NCI-H526 (cell line): ENCODE measurements at regions not wholly inside any gene's neighbourhood (a gene's known extent, or its start where the extent isn't known, plus 50 kb on each side); places are given as distances from the start of the nearest gene placed in this dataset.
"Not testable (repeated sequence)": the region's sequence is repeated elsewhere in the genome, so short reads cannot be mapped to it uniquely, and the experiment has no call there.

Source experiments
- DNase-seq, 2 experiments: peaks; one replicate each; lab custom pipeline; 2025; lab: John Stamatoyannopoulos, UW

GRCh38 chr10:14425034-14425433 lies 94.3 kb upstream of the FRMD4A start:
- DNase-seq: no peak

- DNase-seq: no peak
Observed at GRCh38 chr10:14423111-14423744, 92.5 kb upstream of the FRMD4A start.

GRCh38 chr10:14422431-14422830 lies 91.7 kb upstream of the FRMD4A start:
- DNase-seq: no peak

- DNase-seq: no peak
Observed at GRCh38 chr10:14421941-14422340, 91.2 kb upstream of the FRMD4A start.

GRCh38 chr10:14417336-14417735 lies 86.6 kb upstream of the FRMD4A start:
- not testable (repeated sequence) for DNase-seq

- DNase-seq: no peak
Observed at GRCh38 chr10:14416308-14416700, 85.6 kb upstream of the FRMD4A start.

GRCh38 chr10:14415676-14416307 lies 85.1 kb upstream of the FRMD4A start:
- no peak for DNase-seq

- DNase-seq: no peak
Observed at GRCh38 chr10:14414901-14415300, 84.2 kb upstream of the FRMD4A start.

GRCh38 chr10:14413523-14413922 lies 82.8 kb upstream of the FRMD4A start:
- DNase-seq: no peak

GRCh38 chr10:14412624-14413023 lies 81.9 kb upstream of the FRMD4A start:
- no peak for DNase-seq

GRCh38 chr10:14409856-14410458 lies 79.2 kb upstream of the FRMD4A start:
- DNase-seq: no peak

- no peak for DNase-seq
Observed at GRCh38 chr10:14409247-14409646, 78.5 kb upstream of the FRMD4A start.

GRCh38 chr10:14408139-14408538 lies 77.4 kb upstream of the FRMD4A start:
- no peak for DNase-seq

GRCh38 chr10:14407567-14407966 lies 76.8 kb upstream of the FRMD4A start:
- no peak for DNase-seq

- DNase-seq: peak; percentile 12 to 24
Observed at GRCh38 chr10:14405076-14406065, 74.6 kb upstream of the FRMD4A start.

- DNase-seq: no peak
Observed at GRCh38 chr10:14403881-14404623, 73.3 kb upstream of the FRMD4A start.

GRCh38 chr10:14403359-14403758 lies 72.6 kb upstream of the FRMD4A start:
- DNase-seq: no peak

GRCh38 chr10:14399641-14400040 lies 68.9 kb upstream of the FRMD4A start:
- DNase-seq: no peak

- no peak for DNase-seq
Observed at GRCh38 chr10:14397066-14397465, 66.3 kb upstream of the FRMD4A start.

GRCh38 chr10:14396411-14397048 lies 65.8 kb upstream of the FRMD4A start:
- DNase-seq: no peak

- no peak for DNase-seq
Observed at GRCh38 chr10:14394179-14394578, 63.5 kb upstream of the FRMD4A start.
